ENCODE measurements at regions not wholly inside any gene's neighbourhood (a gene's known extent, or its start where the extent isn't known, plus 50 kb on each side); places are given as distances from the start of the nearest gene placed in this dataset.
"Not testable (repeated sequence)": the region's sequence is repeated elsewhere in the genome, so short reads cannot be mapped to it uniquely, and the experiment has no call there.

- FAIRE-seq = no peak
Observed at GRCh38 chr15:95021816-95022215, 790.5 kb downstream of the MCTP2 start.

DNA sequence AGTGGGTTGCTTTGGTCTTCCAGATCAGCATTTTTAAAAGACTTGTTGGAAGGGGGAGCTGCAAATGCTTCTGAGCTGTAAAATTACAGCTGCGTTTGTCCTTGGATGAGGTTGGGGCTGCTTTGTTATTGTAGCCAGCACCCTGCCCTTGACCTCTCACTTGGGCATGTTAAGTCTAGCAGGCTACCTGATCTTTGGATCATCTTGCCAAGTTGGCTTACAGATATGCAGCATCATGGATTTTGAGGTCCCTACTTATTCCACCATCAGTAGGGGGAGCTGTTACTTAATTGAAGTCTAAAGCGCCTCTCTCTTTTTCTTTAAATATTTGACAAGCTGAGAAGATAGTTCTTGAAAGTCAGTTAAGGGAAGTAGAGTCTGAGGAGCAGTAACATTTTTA lies 793.0 kb downstream of the MCTP2 start:
- peak; percentile 37 for FAIRE-seq

DNA sequence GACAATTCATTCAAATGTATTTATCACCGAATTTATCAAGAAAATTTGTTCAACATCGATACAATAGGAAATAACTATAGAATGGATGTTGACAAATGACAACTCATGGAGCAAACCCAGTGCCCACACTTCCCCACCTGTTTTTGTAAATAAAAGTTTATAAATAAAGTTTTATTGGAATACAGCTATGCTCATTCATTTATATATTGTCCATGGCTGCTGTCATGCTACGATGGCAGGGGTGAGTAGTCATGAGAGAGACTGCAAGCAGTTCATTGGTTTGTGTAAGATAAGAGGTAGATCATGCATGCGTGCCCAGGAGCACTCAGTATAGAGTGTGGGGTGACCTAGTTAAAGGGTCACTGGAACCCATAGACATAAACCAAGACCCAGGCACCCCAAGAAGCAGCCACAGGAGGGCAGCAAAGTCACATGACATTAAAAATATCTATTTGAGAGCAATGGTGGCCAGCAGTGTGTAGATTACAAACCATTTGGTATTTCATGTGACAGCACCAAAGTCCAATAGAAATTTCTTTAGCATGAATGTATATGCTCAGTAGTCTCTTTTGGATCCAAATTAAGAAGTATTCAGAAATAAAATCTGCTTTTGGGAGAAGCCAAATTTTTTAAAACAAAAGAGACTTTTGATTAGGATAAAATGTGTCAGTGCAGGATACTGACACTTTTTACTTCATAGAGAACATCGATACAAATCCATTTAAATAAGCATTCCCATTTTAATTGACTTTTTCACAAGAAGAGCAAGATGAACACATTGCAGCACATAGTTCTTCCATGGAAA lies 794.8 kb downstream of the MCTP2 start:
- FAIRE-seq = peak; percentile 71

DNA sequence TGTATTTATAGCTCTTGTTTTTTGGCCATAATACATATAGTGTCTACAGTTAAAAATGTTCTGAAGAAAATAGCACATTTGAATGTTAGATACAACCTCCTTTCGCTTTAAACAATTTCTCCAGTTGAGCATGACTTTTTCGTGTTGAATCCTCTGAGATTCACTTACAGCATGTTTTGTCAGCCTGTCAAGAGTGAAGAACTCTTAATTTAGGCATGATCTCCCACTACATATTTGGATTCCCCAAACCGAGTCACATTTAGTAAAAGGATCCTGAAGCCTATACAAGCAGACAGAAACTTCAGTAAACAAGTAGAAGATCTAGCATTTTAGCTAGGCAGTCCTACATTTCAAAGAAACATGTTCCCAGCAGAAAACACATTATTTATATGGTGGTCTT lies 796.6 kb downstream of the MCTP2 start:
- no peak for FAIRE-seq

DNA sequence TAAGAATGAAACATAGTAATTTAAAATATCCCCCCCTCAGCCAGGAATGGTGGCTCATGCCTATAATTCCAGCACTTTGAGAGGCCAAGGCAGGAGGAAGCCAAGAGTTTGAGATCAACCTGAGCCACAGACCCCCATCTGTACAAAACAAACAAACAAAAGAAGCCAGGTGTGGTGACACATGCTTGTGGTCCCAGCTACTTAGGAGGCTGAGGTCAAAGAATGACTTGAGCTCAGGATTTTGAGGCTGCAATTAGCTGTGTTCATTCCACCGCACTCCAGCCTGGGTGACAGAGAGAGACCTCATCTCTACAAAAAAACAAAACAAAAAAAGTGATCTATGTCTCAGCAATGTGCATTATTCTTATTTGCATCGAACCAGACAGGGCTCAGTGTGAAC lies 800.8 kb downstream of the MCTP2 start:
- FAIRE-seq = no peak

- no peak for FAIRE-seq
Observed at GRCh38 chr15:95035106-95035505, 803.7 kb downstream of the MCTP2 start.

DNA sequence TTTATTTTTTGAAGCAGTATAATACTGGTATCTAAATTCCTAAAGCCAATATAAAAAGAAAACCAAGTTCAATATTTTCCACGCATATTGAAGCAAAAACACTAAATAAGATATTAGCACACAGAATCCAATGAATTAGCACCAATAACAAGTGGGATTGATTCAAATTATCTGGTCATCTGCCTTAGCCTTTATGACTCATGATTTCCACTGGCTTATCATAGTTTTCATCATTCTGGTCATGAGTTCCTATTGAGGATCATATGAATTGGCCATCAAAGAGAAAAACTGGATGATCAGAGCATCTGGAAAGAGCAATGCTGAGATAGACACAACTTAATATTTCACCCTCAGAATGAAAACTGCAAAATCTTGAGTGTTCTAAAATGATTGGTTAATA lies 809.9 kb downstream of the MCTP2 start:
- FAIRE-seq = no peak

GRCh38 chr15:95043236-95043932 lies 812.0 kb downstream of the MCTP2 start:
- FAIRE-seq = not testable (repeated sequence)

- no peak for FAIRE-seq
Observed at GRCh38 chr15:95043933-95044313, 812.6 kb downstream of the MCTP2 start.

GRCh38 chr15:95044745-95045417 lies 813.5 kb downstream of the MCTP2 start:
- no peak for FAIRE-seq

DNA sequence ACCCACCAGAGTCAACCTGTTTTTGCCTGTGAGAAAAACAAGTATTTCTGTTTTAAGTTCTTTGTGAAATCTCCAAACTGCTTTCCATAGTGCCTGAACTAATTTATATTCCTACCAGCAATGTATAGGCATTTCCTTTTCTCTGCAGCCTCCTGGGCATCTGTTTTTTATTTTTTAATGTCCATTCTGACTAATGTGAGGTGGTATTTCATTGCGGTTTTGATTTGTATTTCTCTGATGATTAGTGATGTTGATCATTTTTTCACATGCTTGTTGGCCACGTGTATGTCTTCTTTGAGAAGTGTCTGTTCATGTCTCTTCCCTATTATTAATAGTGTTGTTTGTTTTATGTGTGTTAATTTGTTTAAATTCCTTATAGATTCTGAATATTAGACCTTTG lies 820.5 kb downstream of the MCTP2 start:
- no peak for FAIRE-seq

- no peak for FAIRE-seq
Observed at GRCh38 chr15:95059346-95059905, 828.1 kb downstream of the MCTP2 start.

DNA sequence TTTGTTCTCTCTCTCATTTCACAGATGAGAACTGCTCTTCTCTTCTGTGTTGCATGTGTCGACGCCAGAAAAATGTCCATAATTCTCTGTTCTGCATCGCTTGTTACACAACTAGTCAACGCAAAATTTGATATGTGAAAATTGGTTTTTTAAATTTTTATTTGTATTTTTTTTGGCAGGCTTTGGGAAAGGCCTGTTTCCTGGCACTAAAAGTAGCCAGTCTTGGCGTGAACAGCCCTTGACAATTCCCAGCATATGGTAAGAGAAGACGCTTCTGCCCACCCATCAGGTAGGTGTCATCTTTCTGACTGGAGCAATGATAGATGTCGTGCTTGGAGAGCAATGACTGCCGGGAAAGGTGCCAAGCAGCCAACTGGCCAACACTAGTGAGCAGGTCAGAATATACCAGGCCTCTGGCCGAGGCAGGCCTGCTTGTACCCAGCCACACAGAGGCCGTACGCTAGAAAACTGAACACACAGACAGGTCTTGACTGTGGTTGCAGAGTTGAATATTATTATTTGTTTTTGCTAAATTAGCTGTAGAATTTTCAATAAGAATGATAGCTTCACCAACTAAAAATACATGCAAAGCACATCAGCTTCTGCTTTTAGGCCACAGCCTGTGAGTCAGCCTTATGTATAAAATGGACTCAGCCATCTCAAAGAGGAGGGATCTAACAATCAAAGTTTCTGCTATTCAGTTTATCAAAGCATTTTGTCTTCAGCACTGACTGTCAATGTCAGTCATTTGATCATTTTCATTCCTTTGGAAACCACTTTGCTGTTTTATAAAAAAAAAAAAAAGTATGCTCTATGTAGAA lies 837.5 kb downstream of the MCTP2 start:
- no peak for FAIRE-seq

GRCh38 chr15:95075792-95076677 lies 844.7 kb downstream of the MCTP2 start:
- FAIRE-seq = no peak

DNA sequence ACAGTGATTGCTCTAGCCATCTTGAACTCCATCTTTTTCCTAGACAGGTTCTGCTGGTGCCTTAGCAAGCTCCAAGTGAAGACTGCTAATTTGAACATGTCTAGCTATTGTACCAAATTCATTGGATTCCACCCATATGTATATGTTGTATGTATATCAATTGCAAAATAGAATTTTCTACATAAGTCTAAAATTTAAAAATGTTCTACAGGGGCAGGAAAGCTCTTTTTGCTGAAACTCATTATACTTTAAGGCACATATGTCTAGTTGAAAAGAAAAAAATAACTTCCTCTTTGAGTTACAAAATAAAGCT lies 845.3 kb downstream of the MCTP2 start:
- FAIRE-seq = no peak

GRCh38 chr15:95078003-95078402 lies 846.6 kb downstream of the MCTP2 start:
- no peak for FAIRE-seq

DNA sequence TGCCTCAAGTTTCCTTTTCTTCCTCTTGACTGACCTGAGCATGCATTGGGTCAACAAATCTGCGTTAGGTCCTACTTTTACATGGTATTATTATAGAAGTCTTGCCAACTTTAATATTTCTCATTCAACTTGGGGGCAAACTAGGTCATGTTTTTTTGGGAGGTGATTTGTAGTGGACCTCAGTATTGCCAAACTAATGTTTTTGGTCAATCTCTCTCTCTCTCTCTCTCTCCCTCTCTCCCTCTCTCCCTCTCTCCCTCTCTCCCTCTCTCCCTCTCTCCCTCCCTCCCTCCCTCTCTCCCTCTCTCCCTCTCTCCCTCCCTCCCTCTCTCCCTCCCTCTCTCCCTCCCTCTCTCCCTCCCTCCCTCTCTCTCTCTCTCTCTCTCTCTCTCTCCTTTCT lies 848.9 kb downstream of the MCTP2 start:
- FAIRE-seq = not testable (repeated sequence)

DNA sequence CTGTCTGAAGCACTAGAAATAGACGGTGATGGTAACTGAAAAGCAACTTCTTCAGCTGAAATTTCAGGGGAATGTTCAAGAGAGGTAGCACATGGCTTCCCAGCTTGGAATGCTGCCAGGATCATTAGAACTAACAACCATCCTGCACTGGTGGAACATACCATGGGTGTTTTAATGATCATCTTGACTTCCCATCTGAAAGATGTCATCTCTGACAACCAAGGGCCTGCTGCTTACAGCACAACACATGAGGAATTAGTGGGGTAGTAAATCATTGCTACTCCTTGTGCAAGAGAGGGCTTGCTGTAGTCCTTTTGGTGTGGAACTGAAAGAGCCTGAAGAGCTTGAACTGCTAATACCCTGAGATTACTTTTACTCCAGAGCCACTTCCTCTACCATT lies 853.7 kb downstream of the MCTP2 start:
- FAIRE-seq = no peak

DNA sequence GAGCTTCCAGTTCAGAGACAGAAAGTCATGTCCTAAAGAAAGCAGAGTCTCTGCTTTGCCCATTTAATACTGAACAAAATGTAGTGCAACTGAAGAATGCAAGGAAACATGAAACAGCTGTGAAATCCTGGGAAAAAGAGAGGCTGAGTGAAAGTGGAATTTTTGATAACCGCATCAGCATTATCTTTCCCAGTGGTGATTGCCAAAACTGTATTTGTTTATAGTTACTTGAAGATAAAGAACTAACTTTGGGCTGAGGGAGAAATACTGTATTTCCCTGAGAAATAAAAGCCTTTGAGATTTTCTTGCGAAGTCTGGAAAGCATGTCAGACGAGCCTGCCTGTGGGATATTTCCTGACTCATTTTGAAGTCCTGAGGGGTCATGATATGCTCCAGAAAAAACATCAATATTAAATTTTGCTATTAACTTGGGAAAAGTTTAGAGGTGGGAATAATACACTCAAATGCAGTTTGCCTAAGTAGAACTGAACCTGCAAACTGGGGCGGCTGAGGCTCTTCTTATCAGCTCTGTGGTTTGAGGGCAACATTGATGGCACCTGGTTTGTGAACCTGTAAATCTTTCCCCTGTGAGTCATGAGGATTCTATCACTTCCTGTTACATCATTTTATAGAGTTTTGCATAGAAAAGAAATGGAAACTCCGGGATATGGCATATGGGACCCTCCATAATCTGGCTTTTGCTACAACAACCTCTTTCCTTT lies 855.3 kb downstream of the MCTP2 start:
- no peak for FAIRE-seq

DNA sequence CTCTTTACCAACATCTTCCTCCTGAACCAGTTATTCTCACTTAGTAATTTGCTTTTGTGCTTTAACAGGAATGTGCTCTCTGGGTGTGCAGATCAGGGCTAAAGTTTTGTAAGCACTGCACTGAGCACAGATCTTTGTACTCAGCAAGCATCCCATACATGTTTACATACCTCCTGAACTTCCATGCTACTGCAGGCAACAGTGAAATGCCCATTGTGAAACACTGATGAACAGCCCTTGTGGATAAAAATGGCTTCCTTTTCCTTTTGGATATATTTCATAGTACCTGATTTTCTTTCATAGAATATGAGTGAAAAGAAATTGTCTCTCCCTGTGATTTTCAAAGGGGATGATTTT lies 855.9 kb downstream of the MCTP2 start:
- no peak for FAIRE-seq

DNA sequence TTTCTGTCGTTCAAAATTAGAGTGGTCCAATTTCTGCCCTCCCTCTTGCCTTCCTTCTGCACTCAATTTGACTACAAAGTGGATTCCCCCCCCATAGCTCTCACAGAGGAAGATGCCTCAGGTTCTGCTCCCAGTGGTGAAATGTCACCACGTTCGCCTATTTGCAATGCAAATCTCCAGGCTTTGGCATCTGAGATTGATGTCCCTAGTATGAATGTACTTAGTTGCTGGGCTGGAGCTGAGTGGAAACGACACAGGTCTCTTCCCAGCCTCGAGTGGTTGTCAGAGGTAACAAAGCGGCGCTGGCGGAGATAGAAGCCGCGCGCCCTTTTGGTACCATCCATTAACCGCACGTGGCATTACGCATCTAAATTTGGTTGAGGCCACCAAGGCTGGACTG lies 860.1 kb downstream of the MCTP2 start:
- no peak for FAIRE-seq
